HEK293T (cell line): ENCODE measurements at regions not wholly inside any gene's neighbourhood (a gene's known extent, or its start where the extent isn't known, plus 50 kb on each side); places are given as distances from the start of the nearest gene placed in this dataset.

Source experiments
- ARNT ChIP-seq: fragments of 450-650 bp; IDR thresholded peaks from 2 replicates; pipeline ENCODE4 v1.6.1; 2017; ENCODE audit warnings: mild to moderate bottlenecking
- BHLHE40 ChIP-seq: fragments of 450-650 bp; IDR thresholded peaks from 2 replicates; pipeline ENCODE4 v1.6.1; 2016; ENCODE audit warnings: mild to moderate bottlenecking, moderate library complexity, borderline replicate concordance
- CTBP1 ChIP-seq: fragments of 450-650 bp; IDR thresholded peaks from 2 replicates; pipeline ENCODE4 v1.6.1; 2016; ENCODE audit warnings: borderline replicate concordance
- FOXK2 ChIP-seq: fragments of 450-650 bp; IDR thresholded peaks from 2 replicates; pipeline ENCODE4 v1.6.1; 2016; ENCODE audit warnings: mild to moderate bottlenecking
- LEF1 ChIP-seq: fragments of 450-650 bp; IDR thresholded peaks from 2 replicates; pipeline ENCODE4 v1.6.1; 2017; ENCODE audit warnings: mild to moderate bottlenecking, borderline replicate concordance
- SP1 ChIP-seq: fragments of 450-650 bp; IDR thresholded peaks from 2 replicates; pipeline ENCODE4 v1.6.1; 2017
- TARDBP ChIP-seq: fragments of 450-650 bp; IDR thresholded peaks from 2 replicates; pipeline ENCODE4 v1.6.1; 2016
- ZNF384 ChIP-seq: fragments of 450-650 bp; IDR thresholded peaks from 2 replicates; pipeline ENCODE4 v1.6.1; 2016

- TF ChIP-seq FOXK2 (no peak), LEF1 (no peak), ARNT (no peak), TARDBP (no peak), CTBP1 (no peak), ZNF384 (no peak), SP1 (no peak), BHLHE40 (no peak)
Measured at GRCh38 chr7:131076032-131076431, 251.6 kb upstream of the MKLN1 start.
